HCT116 (cell line): ENCODE measurements at regions not wholly inside any gene's neighbourhood (a gene's known extent, or its start where the extent isn't known, plus 50 kb on each side); places are given as distances from the start of the nearest gene placed in this dataset.

Experiments used
- EZH2phosphoT487 ChIP-seq: fragments of 200-600 bp; IDR thresholded peaks from 2 replicates; pipeline ENCODE4 v1.6.1; 2018; ENCODE audit warnings: antibody characterized with exemption, borderline replicate concordance
- POLR2A ChIP-seq: IDR thresholded peaks from 2 replicates; pipeline ENCODE4 v1.7.0; 2011; ENCODE audit warnings: borderline replicate concordance; ENCODE audit not compliant: insufficient read depth, insufficient read length; ENCODE audit errors: extremely low read depth

GRCh38 chr20:51259455-51259854 is 236.5 kb upstream of the KCNG1 start:
- TF ChIP-seq POLR2A (no peak), EZH2phosphoT487 (no peak)
